Calu3 (cell line): ENCODE measurements at regions not wholly inside any gene's neighbourhood (a gene's known extent, or its start where the extent isn't known, plus 50 kb on each side); places are given as distances from the start of the nearest gene placed in this dataset.
"Not testable (repeated sequence)": the region's sequence is repeated elsewhere in the genome, so short reads cannot be mapped to it uniquely, and the experiment has no call there.

ENCODE experiments used
- BruUV-seq: library from RNA; stranded (reverse); fragments of 400-500 nt; replicated peaks from 2 replicates; lab custom pipeline; 2021; lab: Mats Ljungman, UMichigan
- CTCF ChIA-PET: fragments of 300-600 bp; sonication (Branson Sonifier 250); formaldehyde crosslinking; loops from one replicate; lab custom pipeline; 2022; ENCODE audit warnings: antibody characterized with exemption; lab: Charles Lee
- DNase-seq: peaks from one replicate; pipeline ENCODE4 v3.0.0; 2022
- H3K27ac Mint-ChIP-seq: one replicate; pipeline ENCODE4 v1.8.0; 2022; ENCODE audit warnings: mixed read lengths; ENCODE audit not compliant: unreplicated experiment
- H3K27me3 Mint-ChIP-seq: one replicate; pipeline ENCODE4 v1.8.0; 2022; ENCODE audit warnings: mixed read lengths; ENCODE audit not compliant: unreplicated experiment
- H3K36me3 Mint-ChIP-seq: one replicate; pipeline ENCODE4 v1.8.0; 2022; ENCODE audit warnings: mild to moderate bottlenecking, moderate library complexity, mixed read lengths; ENCODE audit not compliant: insufficient read depth, unreplicated experiment
- H3K4me1 Mint-ChIP-seq: one replicate; pipeline ENCODE4 v1.8.0; 2022; ENCODE audit warnings: mild to moderate bottlenecking, low read depth, mixed read lengths; ENCODE audit not compliant: unreplicated experiment
- H3K4me3 Mint-ChIP-seq: one replicate; pipeline ENCODE4 v1.8.0; 2022; ENCODE audit warnings: mild to moderate bottlenecking, low read depth, moderate library complexity, mixed read lengths; ENCODE audit not compliant: unreplicated experiment
- H3K9me3 Mint-ChIP-seq: one replicate; pipeline ENCODE4 v1.8.0; 2022; ENCODE audit warnings: low read depth, mixed read lengths; ENCODE audit not compliant: unreplicated experiment
- intact Hi-C: fragments of 100-400 bp; cut with micrococcal nuclease; formaldehyde crosslinking; loops from one replicate; pipeline ENCODE4 v1.10.0; 2022; ENCODE audit not compliant: unreplicated experiment
- TF ChIP-seq, protein P1 (sequence below): fragments of 200-600 bp; IDR thresholded peaks from one replicate; pipeline ENCODE4 v1.8.0; 2022; ENCODE audit warnings: antibody characterized with exemption; ENCODE audit not compliant: unreplicated experiment

DNA sequence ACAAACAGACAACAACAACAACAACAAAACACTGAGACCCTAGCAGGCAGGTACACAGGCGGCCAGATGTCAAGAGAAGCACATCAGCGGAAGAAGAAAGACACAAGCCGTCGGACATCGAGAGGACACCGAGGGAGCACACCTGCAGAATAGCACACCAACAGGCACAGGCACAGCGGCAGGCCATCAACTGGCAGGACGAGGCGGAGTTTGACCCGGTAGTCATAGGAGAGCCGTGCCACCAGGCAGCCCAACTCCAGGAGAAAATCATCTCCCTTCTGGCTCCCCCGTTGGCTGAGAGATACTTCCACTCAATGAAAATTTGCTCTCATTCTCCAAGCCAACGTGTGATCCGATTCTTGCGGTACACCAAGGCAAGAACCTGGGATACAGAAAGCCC, 352.1 kb upstream of the IZUMO3 start:
- BruUV-seq: no TSS peak
- H3K27me3 Mint-ChIP-seq: no peaks in the 10 kb centered on the region
- no peak for DNase-seq
- intact Hi-C loops: no loop called here
- H3K4me3 Mint-ChIP-seq: no peak overlapping the region
- H3K9me3 Mint-ChIP-seq: peaks cover 8% of the 10 kb centered on the region
- H3K27ac Mint-ChIP-seq: no peak overlapping the region
- CTCF ChIA-PET: no interaction called here
- TF ChIP-seq, protein P1, sequence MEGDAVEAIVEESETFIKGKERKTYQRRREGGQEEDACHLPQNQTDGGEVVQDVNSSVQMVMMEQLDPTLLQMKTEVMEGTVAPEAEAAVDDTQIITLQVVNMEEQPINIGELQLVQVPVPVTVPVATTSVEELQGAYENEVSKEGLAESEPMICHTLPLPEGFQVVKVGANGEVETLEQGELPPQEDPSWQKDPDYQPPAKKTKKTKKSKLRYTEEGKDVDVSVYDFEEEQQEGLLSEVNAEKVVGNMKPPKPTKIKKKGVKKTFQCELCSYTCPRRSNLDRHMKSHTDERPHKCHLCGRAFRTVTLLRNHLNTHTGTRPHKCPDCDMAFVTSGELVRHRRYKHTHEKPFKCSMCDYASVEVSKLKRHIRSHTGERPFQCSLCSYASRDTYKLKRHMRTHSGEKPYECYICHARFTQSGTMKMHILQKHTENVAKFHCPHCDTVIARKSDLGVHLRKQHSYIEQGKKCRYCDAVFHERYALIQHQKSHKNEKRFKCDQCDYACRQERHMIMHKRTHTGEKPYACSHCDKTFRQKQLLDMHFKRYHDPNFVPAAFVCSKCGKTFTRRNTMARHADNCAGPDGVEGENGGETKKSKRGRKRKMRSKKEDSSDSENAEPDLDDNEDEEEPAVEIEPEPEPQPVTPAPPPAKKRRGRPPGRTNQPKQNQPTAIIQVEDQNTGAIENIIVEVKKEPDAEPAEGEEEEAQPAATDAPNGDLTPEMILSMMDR: no peak
- H3K36me3 Mint-ChIP-seq: no peaks in the 10 kb centered on the region
- no peaks in the 10 kb centered on the region for H3K4me1 Mint-ChIP-seq

- TF ChIP-seq, protein P1: no peak
- intact Hi-C loops: no loop called here
- Mint-ChIP-seq H3K9me3 (peaks cover 7% of the 10 kb centered on the region), H3K27me3 (no peaks in the 10 kb centered on the region), H3K4me1 (no peaks in the 10 kb centered on the region), H3K27ac (no peak overlapping the region), H3K4me3 (no peak overlapping the region), H3K36me3 (no peaks in the 10 kb centered on the region)
- CTCF ChIA-PET: no interaction called here
- no peak for DNase-seq
- no TSS peak for BruUV-seq
Measured at GRCh38 chr9:24881361-24881760, 335.7 kb upstream of the IZUMO3 start.

DNA sequence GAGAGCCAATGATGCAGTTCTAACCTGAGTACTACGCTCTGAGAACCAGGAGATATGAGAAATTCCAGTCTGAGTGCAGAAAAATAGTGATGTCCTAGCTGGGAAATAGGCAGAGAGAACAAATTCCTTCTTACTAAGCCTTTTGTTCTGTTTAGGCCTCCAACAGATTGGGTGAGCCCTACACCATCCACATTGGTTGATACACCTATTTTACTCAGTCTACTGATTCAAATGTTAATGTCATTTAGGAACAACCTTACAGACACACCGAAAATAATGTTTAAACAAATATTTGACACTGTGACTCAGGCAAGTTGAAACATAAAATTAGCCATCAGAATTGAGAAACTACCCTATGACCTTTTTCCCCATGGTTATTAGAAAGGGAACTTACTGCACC, 333.9 kb upstream of the IZUMO3 start:
- CTCF ChIA-PET: no interaction called here
- no TSS peak for BruUV-seq
- no peaks in the 10 kb centered on the region for H3K27me3 Mint-ChIP-seq
- no peaks in the 10 kb centered on the region for H3K36me3 Mint-ChIP-seq
- no peak overlapping the region for H3K4me3 Mint-ChIP-seq
- TF ChIP-seq, protein P1: no peak
- intact Hi-C loops: no loop called here
- H3K4me1 Mint-ChIP-seq: no peaks in the 10 kb centered on the region
- H3K9me3 Mint-ChIP-seq: peaks cover 10% of the 10 kb centered on the region
- no peak overlapping the region for H3K27ac Mint-ChIP-seq
- no peak for DNase-seq

- H3K4me1 Mint-ChIP-seq, DNase-seq, intact Hi-C loops, H3K36me3 Mint-ChIP-seq, H3K27me3 Mint-ChIP-seq, H3K4me3 Mint-ChIP-seq, CTCF ChIA-PET, BruUV-seq, H3K27ac Mint-ChIP-seq, H3K9me3 Mint-ChIP-seq: not testable (repeated sequence)
Measured at GRCh38 chr9:24856601-24857000, 310.9 kb upstream of the IZUMO3 start.

GRCh38 chr9:24846248-24846912, 300.7 kb upstream of the IZUMO3 start:
- DNase-seq: no peak
- no peak overlapping the region for H3K27ac Mint-ChIP-seq
- CTCF ChIA-PET: no interaction called here
- TF ChIP-seq, protein P1: no peak
- intact Hi-C loops: no loop called here
- no peaks in the 10 kb centered on the region for H3K36me3 Mint-ChIP-seq
- H3K27me3 Mint-ChIP-seq: no peaks in the 10 kb centered on the region
- peaks cover 5% of the 10 kb centered on the region for H3K9me3 Mint-ChIP-seq
- H3K4me3 Mint-ChIP-seq: no peak overlapping the region
- no peaks in the 10 kb centered on the region for H3K4me1 Mint-ChIP-seq
- BruUV-seq: no TSS peak
